ENCODE measurements at regions not wholly inside any gene's neighbourhood (a gene's known extent, or its start where the extent isn't known, plus 50 kb on each side); places are given as distances from the start of the nearest gene placed in this dataset.
"Not testable (repeated sequence)": the region's sequence is repeated elsewhere in the genome, so short reads cannot be mapped to it uniquely, and the experiment has no call there.

DNA sequence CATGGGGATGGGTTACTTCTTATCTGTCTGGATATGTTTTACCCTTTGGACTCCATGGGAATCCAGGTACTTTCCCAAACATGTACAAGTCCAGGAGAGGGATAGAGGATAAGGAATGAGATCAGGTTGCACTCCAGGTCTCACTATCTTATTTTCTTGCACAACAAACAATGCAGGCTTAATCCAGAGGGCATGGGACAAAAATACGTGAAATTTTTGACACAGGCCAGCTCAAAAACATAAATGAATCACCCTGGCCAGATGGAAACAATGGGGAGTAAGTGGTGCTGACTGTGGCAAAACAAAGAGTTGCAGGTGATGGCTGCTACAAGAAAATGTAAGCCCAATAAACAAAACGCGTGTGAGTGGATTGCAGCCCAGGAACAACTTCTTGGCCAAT lies 69.4 kb upstream of the GAS1 start:
- DNase-seq (ENCODE audit: low spot score in 2 of 2) = no peak
- WGBS = 78% methylated on average over 3 of the region's 3 CpGs
- Histone ChIP-seq H3K27me3 (no peaks in the 10 kb centered on the region), H3K36me3 (no peaks in the 10 kb centered on the region), H3K4me3 (no peak overlapping the region), H3K4me1 (peaks cover 2% of the 10 kb centered on the region), H3K27ac (no peak overlapping the region), H3K9me3 (no peaks in the 10 kb centered on the region)
- TF ChIP-seq POLR2AphosphoS5 (IDR thresholded peaks at IDR 0.05) (no peak), POLR2A (IDR thresholded peaks at IDR 0.05) (no peak), EP300 (IDR thresholded peaks at IDR 0.05) (no peak)
- TF ChIP-seq, protein P1, sequence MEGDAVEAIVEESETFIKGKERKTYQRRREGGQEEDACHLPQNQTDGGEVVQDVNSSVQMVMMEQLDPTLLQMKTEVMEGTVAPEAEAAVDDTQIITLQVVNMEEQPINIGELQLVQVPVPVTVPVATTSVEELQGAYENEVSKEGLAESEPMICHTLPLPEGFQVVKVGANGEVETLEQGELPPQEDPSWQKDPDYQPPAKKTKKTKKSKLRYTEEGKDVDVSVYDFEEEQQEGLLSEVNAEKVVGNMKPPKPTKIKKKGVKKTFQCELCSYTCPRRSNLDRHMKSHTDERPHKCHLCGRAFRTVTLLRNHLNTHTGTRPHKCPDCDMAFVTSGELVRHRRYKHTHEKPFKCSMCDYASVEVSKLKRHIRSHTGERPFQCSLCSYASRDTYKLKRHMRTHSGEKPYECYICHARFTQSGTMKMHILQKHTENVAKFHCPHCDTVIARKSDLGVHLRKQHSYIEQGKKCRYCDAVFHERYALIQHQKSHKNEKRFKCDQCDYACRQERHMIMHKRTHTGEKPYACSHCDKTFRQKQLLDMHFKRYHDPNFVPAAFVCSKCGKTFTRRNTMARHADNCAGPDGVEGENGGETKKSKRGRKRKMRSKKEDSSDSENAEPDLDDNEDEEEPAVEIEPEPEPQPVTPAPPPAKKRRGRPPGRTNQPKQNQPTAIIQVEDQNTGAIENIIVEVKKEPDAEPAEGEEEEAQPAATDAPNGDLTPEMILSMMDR (IDR thresholded peaks at IDR 0.05) = no peak

DNA sequence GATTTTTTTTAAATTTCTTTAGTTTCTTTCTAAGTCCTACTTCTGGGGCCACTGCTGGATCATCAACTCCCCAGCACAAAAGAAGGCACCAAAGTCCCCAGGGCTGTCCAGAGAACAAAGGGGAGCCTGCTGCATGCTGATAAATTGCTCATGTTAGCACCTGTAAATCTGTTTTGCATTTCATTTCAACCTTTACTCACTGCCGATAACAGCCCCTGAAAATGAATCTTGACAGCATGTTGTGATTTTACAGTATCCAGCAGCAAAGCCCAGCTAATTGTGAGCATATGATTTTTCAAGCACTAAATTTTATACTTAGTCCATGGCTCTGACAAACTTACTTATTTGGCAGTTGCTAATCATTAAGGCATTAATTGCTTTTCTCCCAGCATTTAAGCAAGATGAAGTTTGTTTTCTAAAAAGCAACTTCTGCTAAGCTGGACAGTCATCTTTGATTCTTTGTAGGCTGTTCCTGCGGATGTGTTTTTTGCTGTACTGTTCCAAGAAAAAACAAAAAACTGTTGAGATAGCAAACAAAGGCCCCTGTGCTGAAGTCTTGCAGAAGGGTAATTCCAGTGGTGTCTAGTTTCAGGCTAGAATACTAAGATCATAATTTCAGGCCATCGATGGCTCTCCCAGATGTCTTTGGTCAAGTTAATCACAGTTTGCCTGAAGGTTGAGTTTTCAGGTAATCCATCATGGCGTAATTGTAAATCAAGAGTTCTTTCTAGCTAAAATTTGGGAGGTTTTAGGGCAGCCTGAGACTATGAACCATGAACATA lies 73.1 kb upstream of the GAS1 start:
- Histone ChIP-seq H3K36me3 (no peaks in the 10 kb centered on the region), H3K27me3 (no peaks in the 10 kb centered on the region), H3K4me3 (no peak overlapping the region), H3K4me1 (peaks cover 2% of the 10 kb centered on the region), H3K27ac (no peak overlapping the region), H3K9me3 (no peaks in the 10 kb centered on the region)
- DNase-seq (ENCODE audit: low spot score in 2 of 2) = no peak
- WGBS = 62% methylated on average over 4 of the region's 4 CpGs
- TF ChIP-seq, protein P1 (IDR thresholded peaks at IDR 0.05) = no peak
- TF ChIP-seq POLR2A (IDR thresholded peaks at IDR 0.05) (no peak), EP300 (IDR thresholded peaks at IDR 0.05) (no peak), POLR2AphosphoS5 (IDR thresholded peaks at IDR 0.05) (no peak)

DNA sequence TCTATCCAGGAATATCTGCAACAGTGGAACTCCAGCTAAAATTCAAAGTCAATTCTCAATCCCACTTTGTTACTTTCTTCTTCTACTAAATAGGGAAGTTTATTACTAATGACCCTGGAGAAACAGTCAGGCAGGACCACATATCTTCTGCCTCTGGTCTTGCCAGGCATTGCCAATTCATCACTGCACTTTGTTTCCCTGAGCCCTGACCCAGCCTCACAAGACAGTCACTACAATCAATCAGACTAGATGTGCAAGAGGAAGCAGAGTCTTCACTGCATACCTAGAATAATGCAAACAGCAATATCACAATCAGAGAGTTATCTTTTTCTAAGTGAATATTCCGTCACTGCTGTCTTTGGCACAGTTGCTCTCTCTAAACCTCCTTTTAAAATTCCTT lies 74.9 kb upstream of the GAS1 start:
- Histone ChIP-seq H3K36me3 (no peaks in the 10 kb centered on the region), H3K4me3 (no peak overlapping the region), H3K27ac (no peak overlapping the region), H3K4me1 (peaks cover 2% of the 10 kb centered on the region), H3K9me3 (no peaks in the 10 kb centered on the region), H3K27me3 (no peaks in the 10 kb centered on the region)
- WGBS = 76% methylated on average over 1 of the region's 1 CpG
- no peak for DNase-seq (ENCODE audit: low spot score in 2 of 2)
- TF ChIP-seq EP300 (IDR thresholded peaks at IDR 0.05) (no peak), POLR2A (IDR thresholded peaks at IDR 0.05) (no peak), POLR2AphosphoS5 (IDR thresholded peaks at IDR 0.05) (no peak)
- TF ChIP-seq, protein P1 (IDR thresholded peaks at IDR 0.05) = no peak

DNA sequence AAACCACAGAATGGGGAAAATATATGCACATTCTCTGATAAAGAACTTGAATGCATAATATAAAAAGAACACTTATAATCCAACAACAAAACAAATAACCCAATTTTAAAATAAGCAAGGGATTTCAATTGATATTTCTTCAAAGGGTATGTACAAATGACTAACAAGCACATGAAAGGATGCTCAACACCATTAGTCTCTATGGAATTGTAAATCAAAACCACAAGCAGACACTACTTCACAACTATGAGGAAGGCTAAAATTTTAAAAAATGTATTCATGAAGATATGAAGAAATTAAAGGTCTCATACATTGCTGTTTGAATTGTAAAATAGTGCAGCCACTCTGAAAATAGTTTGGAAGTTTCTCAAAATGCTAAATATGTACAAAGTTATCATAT lies 78.9 kb upstream of the GAS1 start:
- Histone ChIP-seq H3K9me3 (no peaks in the 10 kb centered on the region), H3K4me1 (no peaks in the 10 kb centered on the region), H3K27me3 (no peaks in the 10 kb centered on the region), H3K4me3 (no peak overlapping the region), H3K36me3 (no peaks in the 10 kb centered on the region), H3K27ac (no peak overlapping the region)
- DNase-seq (ENCODE audit: low spot score in 2 of 2) = no peak
- TF ChIP-seq EP300 (IDR thresholded peaks at IDR 0.05) = no peak
- TF ChIP-seq POLR2A (IDR thresholded peaks at IDR 0.05) = no peak

DNA sequence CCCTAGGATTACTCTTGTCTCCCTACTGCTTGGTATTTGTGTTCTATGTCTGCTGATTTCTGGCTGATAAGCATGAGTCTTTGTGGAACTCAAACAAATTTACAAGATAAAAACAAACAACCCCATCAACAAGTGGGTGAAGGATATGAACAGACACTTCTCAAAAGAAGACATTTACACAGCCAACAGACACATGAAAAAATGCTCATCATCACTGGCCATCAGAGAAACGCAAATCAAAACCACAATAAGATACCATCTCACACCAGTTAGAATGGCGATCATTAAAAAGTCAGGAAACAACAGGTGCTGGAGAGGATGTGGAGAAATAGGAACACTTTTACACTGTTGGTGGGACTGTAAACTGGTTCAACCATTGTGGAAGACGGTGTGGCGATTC lies 81.5 kb upstream of the GAS1 start:
- not testable (repeated sequence) for H3K36me3 ChIP-seq; H3K9me3 ChIP-seq; H3K4me1 ChIP-seq; H3K27ac ChIP-seq; DNase-seq (ENCODE audit: low spot score in 2 of 2); H3K4me3 ChIP-seq; H3K27me3 ChIP-seq
- whole genome bisulfite sequencing = 90% methylated on average over 4 of the region's 4 CpGs

DNA sequence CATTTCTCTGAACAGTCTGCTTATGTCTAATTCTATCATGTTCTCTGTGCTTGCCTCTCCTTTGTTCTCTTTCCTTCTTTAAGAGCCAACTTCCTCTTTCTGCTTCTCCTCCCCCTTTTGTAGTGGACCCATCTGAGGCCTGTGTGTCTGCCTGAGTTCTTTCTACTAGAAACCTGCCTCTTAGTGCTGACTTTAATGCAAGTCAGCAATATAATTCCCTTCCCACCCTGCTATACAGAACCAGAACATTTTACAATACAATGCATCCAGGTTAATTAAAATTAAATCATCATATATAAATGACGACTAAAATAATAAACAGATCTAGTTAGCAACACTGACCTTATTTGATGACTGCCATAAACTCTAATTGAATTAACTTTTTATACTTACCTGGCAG lies 82.6 kb upstream of the GAS1 start:
- no peaks in the 10 kb centered on the region for H3K9me3 ChIP-seq
- H3K36me3 ChIP-seq = no peaks in the 10 kb centered on the region
- no peak overlapping the region for H3K4me3 ChIP-seq
- peaks cover 14% of the 10 kb centered on the region for H3K4me1 ChIP-seq
- no peaks in the 10 kb centered on the region for H3K27me3 ChIP-seq
- no peak overlapping the region for H3K27ac ChIP-seq
- no peak for DNase-seq (ENCODE audit: low spot score in 2 of 2)
- TF ChIP-seq, protein P1 (IDR thresholded peaks at IDR 0.05) = no peak
- TF ChIP-seq EP300 (IDR thresholded peaks at IDR 0.05) (no peak), POLR2AphosphoS5 (IDR thresholded peaks at IDR 0.05) (no peak), POLR2A (IDR thresholded peaks at IDR 0.05) (no peak)
- WGBS = 84% methylated on average over 1 of the region's 1 CpG

Data from suprapubic skin (tissue), 4 donors.